H1 (cell line): ENCODE measurements at regions not wholly inside any gene's neighbourhood (a gene's known extent, or its start where the extent isn't known, plus 50 kb on each side); places are given as distances from the start of the nearest gene placed in this dataset.

Experiments
- BCL11A ChIP-seq, 2 experiments: IDR thresholded peaks; one replicate each; pipeline ENCODE4 v1.6.1; 2011; ENCODE audit warnings: low read depth in 2 of 2, low read length in 2 of 2, mild to moderate bottlenecking in 2 of 2
- SIN3A ChIP-seq, 2 experiments: IDR thresholded peaks in 1 of 2; conservative IDR thresholded peaks in 1 of 2; 2 replicates each; pipeline ENCODE4 v1.6.1; 2011 to 2012; ENCODE audit warnings: low read length in 2 of 2, improper control_type of control experiment in 1 of 2, low read depth in 1 of 2, mild to moderate bottlenecking in 1 of 2

DNA sequence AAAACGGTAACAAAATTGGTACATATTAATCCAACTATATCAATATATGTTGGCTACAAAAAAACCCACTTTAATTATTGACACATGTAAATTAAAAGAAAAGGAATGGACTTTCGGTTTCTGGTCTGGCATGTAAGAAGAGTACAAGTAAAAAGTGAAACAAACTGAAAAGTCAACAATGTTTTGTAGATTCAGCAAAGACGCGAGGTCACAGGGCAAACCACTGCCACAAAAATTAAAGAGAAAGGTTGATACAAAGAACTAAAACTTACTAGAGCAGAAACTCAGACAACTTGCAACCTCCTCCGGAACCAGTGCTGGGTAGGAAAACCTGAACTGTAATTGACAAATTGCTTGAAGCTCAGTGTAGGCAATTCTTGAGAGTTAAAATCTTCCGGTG is 110.6 kb upstream of the ARPP21 start (continued):
- TF ChIP-seq SIN3A (conservative IDR thresholded peaks at IDR 0.05 in 1 of 2, IDR thresholded peaks at IDR 0.05 in 1 of 2; ENCODE audit: low read depth in 1 of 2, low read length in 2 of 2) (no peak), BCL11A (IDR thresholded peaks at IDR 0.05; ENCODE audit: low read depth in 2 of 2, low read length in 2 of 2) (no peak)
